ENCODE measurements at regions not wholly inside any gene's neighbourhood (a gene's known extent, or its start where the extent isn't known, plus 50 kb on each side); places are given as distances from the start of the nearest gene placed in this dataset.

- Histone ChIP-seq H3K9me1 (replicated peaks; ENCODE audit: control insufficient read depth, extremely low read depth, insufficient read depth, low read length) (no peaks in the 10 kb centered on the region), H3K9ac (replicated peaks; ENCODE audit: extremely low read depth, insufficient read depth, low read length) (no peak overlapping the region), H3K36me3 (ENCODE audit: control insufficient read depth in 2 of 2, extremely low read depth in 1 of 2, insufficient read depth in 2 of 2, low read length in 2 of 2) (no peaks in the 10 kb centered on the region), H3K9me3 (replicated peaks; ENCODE audit: control insufficient read depth, insufficient read depth, low read length) (no peaks in the 10 kb centered on the region), H3K79me2 (ENCODE audit: control insufficient read depth, insufficient read depth, low read length) (no peaks in the 10 kb centered on the region), H3K27me3 (ENCODE audit: control insufficient read depth in 2 of 2, insufficient read depth in 2 of 2, low read length in 2 of 2) (peaks cover 0 to 2% of the 10 kb centered on the region in 2 experiments), H2AFZ (ENCODE audit: low read depth, low read length) (no peak overlapping the region), H3K4me2 (ENCODE audit: insufficient read depth, low read length) (no peak overlapping the region), H3K4me1 (ENCODE audit: control insufficient read depth, extremely low read depth, insufficient read depth, low read length) (no peaks in the 10 kb centered on the region), H3K27ac (ENCODE audit: insufficient read depth, low read depth, low read length) (no peak overlapping the region), H4K20me1 (replicated peaks; ENCODE audit: control insufficient read depth, extremely low read depth, insufficient read depth, low read length) (no peaks in the 10 kb centered on the region), H3K4me3 (replicated peaks in 1 of 3; ENCODE audit: insufficient read depth in 1 of 3, low read depth in 1 of 3, low read length in 3 of 3) (no peak overlapping the region)
- ChIA-PET CTCF (interaction anchor here (1.5 kb wide), 1 partner anchor 82 kb away, joined by 5 read pairs; no protein-coding TSS in a partner anchor), POLR2A (no interaction called here)
- dilution Hi-C loops (cut with MboI; ENCODE audit: extremely low pct_ligation_motif_present, low sequenced_read_pairs) (no loop called here), intact Hi-C loops (cut with micrococcal nuclease) (no loop called here)
- FAIRE-seq (no peak), DNase-seq (ENCODE audit: low read depth, low spot score) (no peak)
- TF ChIP-seq EZH2 (IDR thresholded peaks at IDR 0.05; ENCODE audit: borderline replicate concordance, low read depth, low read length, severe bottlenecking) (no peak), MYC (IDR thresholded peaks at IDR 0.05; ENCODE audit: low read depth, low read length) (no peak), MAX (IDR thresholded peaks at IDR 0.05; ENCODE audit: insufficient read depth, insufficient read length) (no peak), GATA2 (IDR thresholded peaks at IDR 0.05; ENCODE audit: insufficient read depth, insufficient read length, low read depth, low read length) (no peak), POLR2AphosphoS5 (IDR thresholded peaks at IDR 0.05; ENCODE audit: insufficient read depth, low read depth, low read length) (no peak), FOS (IDR thresholded peaks at IDR 0.05; ENCODE audit: borderline replicate concordance, insufficient read depth, low read length) (no peak), POLR2A (IDR thresholded peaks at IDR 0.05; ENCODE audit: low read depth, low read length) (no peak), CTCF (IDR thresholded peaks at IDR 0.05; ENCODE audit: extremely low read depth in 1 of 2, insufficient read depth in 1 of 2, low read depth in 1 of 2, low read length in 2 of 2) (no peak), JUN (IDR thresholded peaks at IDR 0.05; ENCODE audit: borderline replicate concordance, insufficient read depth, insufficient read length, low read depth) (no peak)
- no TSS peak for BruUV-seq (replicated peaks)
These were observed 51.9 kb upstream of the PPM1H start for GRCh38 chr12:62986844-62987243.

All from endothelial cell of umbilical vein (primary cell).